H1 (cell line): ENCODE measurements at regions not wholly inside any gene's neighbourhood (a gene's known extent, or its start where the extent isn't known, plus 50 kb on each side); places are given as distances from the start of the nearest gene placed in this dataset.

Experiments used
- BCL11A ChIP-seq, 2 experiments: IDR thresholded peaks; one replicate each; pipeline ENCODE4 v1.6.1; 2011; ENCODE audit warnings: low read depth in 2 of 2, low read length in 2 of 2, mild to moderate bottlenecking in 2 of 2
- CHD7 ChIP-seq: fragments of 300-600 bp; sonication (generic); IDR thresholded peaks from 2 replicates; pipeline ENCODE4 v1.7.1; 2012; ENCODE audit warnings: low read length, moderate library complexity, mild to moderate bottlenecking, inconsistent platforms; ENCODE audit not compliant: insufficient replicate concordance
- E2F6 ChIP-seq: IDR thresholded peaks from 2 replicates; pipeline ENCODE4 v1.6.1; 2012; ENCODE audit warnings: inconsistent platforms
- NRF1 ChIP-seq: IDR thresholded peaks from 2 replicates; pipeline ENCODE4 v1.6.1; 2011; ENCODE audit warnings: mild to moderate bottlenecking, low read depth, low read length, improper control_type of control experiment
- SP1 ChIP-seq: IDR thresholded peaks from 2 replicates; pipeline ENCODE4 v1.6.1; 2011; ENCODE audit warnings: low read depth, low read length
- YY1 ChIP-seq: IDR thresholded peaks from 2 replicates; pipeline ENCODE4 v1.6.1; 2011; ENCODE audit warnings: low read depth, mild to moderate bottlenecking, low read length
- ZNF274 ChIP-seq: IDR thresholded peaks from 2 replicates; pipeline ENCODE4 v1.7.0; 2012; ENCODE audit warnings: low read length, borderline replicate concordance; ENCODE audit errors: extremely low read depth

- TF ChIP-seq E2F6 (no peak), ZNF274 (no peak), CHD7 (no peak), SP1 (no peak), BCL11A (IDR thresholded peaks at IDR 0.05; ENCODE audit: low read depth in 2 of 2, low read length in 2 of 2) (no peak), YY1 (no peak), NRF1 (no peak)
- TF ChIP-seq, all 59 proteins: peak for 0
Observed at GRCh38 chrX:34218063-34218462, 85.9 kb upstream of the FAM47A start (continued).
